Stomach (tissue), 4 donors: ENCODE measurements at regions not wholly inside any gene's neighbourhood (a gene's known extent, or its start where the extent isn't known, plus 50 kb on each side); places are given as distances from the start of the nearest gene placed in this dataset.

Experiments
- POLR2A ChIP-seq, 4 donors: fragments of 450-650 bp; IDR thresholded peaks; one replicate each; pipeline ENCODE4 v1.6.1; 2016; ENCODE audit warnings: antibody characterized with exemption in 4 of 4, control low read depth in 2 of 4, mild to moderate bottlenecking in 1 of 4, moderate library complexity in 1 of 4
- POLR2AphosphoS5 ChIP-seq, 3 donors: sonication (generic); formaldehyde crosslinking; IDR thresholded peaks; one replicate each; pipeline ENCODE4 v1.6.1; 2016; ENCODE audit warnings: antibody characterized with exemption in 3 of 3
- TF ChIP-seq, protein P1 (sequence below), 7 experiments: fragments of 450-650 bp in 4 of 7; fragments of 200-600 bp in 3 of 7; sonication (generic) in 3 of 7; IDR thresholded peaks; one replicate each; pipeline ENCODE4 v1.5.1; 2016 to 2019; ENCODE audit warnings: antibody characterized with exemption in 7 of 7, control low read depth in 2 of 7, mild to moderate bottlenecking in 1 of 7

DNA sequence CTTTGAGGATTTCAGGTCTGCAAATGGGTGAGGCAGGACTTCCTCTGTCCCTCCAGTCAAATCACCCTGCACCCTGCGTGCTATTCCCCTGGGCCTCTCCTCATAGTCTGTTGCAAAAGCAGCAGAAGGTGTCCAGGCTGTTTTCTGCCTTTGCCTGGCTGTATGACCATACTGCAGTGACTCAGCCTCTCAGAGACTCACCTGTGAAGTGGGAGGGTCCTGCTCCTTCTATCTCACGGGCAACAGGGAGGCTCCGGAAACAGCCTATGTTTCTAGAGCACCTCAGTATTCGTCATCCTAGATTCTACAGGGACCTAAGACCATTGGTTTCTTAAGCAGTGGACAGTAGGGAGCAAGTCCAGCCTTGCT is 216.4 kb downstream of the TLE3 start:
- TF ChIP-seq POLR2AphosphoS5 (IDR thresholded peaks at IDR 0.05) (no peak), POLR2A (IDR thresholded peaks at IDR 0.05) (no peak)
- TF ChIP-seq, protein P1, sequence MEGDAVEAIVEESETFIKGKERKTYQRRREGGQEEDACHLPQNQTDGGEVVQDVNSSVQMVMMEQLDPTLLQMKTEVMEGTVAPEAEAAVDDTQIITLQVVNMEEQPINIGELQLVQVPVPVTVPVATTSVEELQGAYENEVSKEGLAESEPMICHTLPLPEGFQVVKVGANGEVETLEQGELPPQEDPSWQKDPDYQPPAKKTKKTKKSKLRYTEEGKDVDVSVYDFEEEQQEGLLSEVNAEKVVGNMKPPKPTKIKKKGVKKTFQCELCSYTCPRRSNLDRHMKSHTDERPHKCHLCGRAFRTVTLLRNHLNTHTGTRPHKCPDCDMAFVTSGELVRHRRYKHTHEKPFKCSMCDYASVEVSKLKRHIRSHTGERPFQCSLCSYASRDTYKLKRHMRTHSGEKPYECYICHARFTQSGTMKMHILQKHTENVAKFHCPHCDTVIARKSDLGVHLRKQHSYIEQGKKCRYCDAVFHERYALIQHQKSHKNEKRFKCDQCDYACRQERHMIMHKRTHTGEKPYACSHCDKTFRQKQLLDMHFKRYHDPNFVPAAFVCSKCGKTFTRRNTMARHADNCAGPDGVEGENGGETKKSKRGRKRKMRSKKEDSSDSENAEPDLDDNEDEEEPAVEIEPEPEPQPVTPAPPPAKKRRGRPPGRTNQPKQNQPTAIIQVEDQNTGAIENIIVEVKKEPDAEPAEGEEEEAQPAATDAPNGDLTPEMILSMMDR (IDR thresholded peaks at IDR 0.05): no peak
